SW480 (cell line): ENCODE measurements at regions not wholly inside any gene's neighbourhood (a gene's known extent, or its start where the extent isn't known, plus 50 kb on each side); places are given as distances from the start of the nearest gene placed in this dataset.
A peak's percentile ranks its signal among the peaks of the same experiment; 100 is the strongest.
"Not testable (repeated sequence)": the region's sequence is repeated elsewhere in the genome, so short reads cannot be mapped to it uniquely, and the experiment has no call there.

Experiments used
- DNase-seq: peaks from one replicate; pipeline ENCODE4 v3.0.0-alpha.2; 2016; ENCODE audit warnings: low spot score

GRCh38 chr12:92425165-92425564, 277.6 kb upstream of the PLEKHG7 start:
- DNase-seq: no peak

- no peak for DNase-seq
Measured at GRCh38 chr12:92424338-92424737, 278.5 kb upstream of the PLEKHG7 start.

- no peak for DNase-seq
Measured at GRCh38 chr12:92421701-92422100, 276.1 kb upstream of the BTG1 start.

GRCh38 chr12:92421042-92421441, 275.4 kb upstream of the BTG1 start:
- no peak for DNase-seq

- DNase-seq: no peak
Measured at GRCh38 chr12:92419201-92419600, 273.6 kb upstream of the BTG1 start.

- DNase-seq: no peak
Measured at GRCh38 chr12:92418381-92418780, 272.7 kb upstream of the BTG1 start.

- no peak for DNase-seq
Measured at GRCh38 chr12:92417373-92417772, 271.7 kb upstream of the BTG1 start.

GRCh38 chr12:92416385-92416812, 270.8 kb upstream of the BTG1 start:
- DNase-seq: no peak

- no peak for DNase-seq
Measured at GRCh38 chr12:92414170-92415070, 268.8 kb upstream of the BTG1 start.

GRCh38 chr12:92413286-92413685, 267.6 kb upstream of the BTG1 start:
- DNase-seq: no peak

- DNase-seq: no peak
Measured at GRCh38 chr12:92412856-92413255, 267.2 kb upstream of the BTG1 start.

- DNase-seq: no peak
Measured at GRCh38 chr12:92411687-92412086, 266.0 kb upstream of the BTG1 start.

- DNase-seq: peak; percentile 54
Measured at GRCh38 chr12:92408072-92408900, 262.6 kb upstream of the BTG1 start.

- not testable (repeated sequence) for DNase-seq
Measured at GRCh38 chr12:92406404-92407070, 260.9 kb upstream of the BTG1 start.

GRCh38 chr12:92405801-92406251, 260.2 kb upstream of the BTG1 start:
- not testable (repeated sequence) for DNase-seq

GRCh38 chr12:92404921-92405320, 259.3 kb upstream of the BTG1 start:
- no peak for DNase-seq

GRCh38 chr12:92404259-92404894, 258.7 kb upstream of the BTG1 start:
- DNase-seq: no peak

GRCh38 chr12:92403210-92404175, 257.8 kb upstream of the BTG1 start:
- DNase-seq: no peak

- DNase-seq: no peak
Measured at GRCh38 chr12:92402415-92402814, 256.8 kb upstream of the BTG1 start.

GRCh38 chr12:92400006-92400405, 254.4 kb upstream of the BTG1 start:
- no peak for DNase-seq
